HFF-Myc (cell line): ENCODE measurements at regions not wholly inside any gene's neighbourhood (a gene's known extent, or its start where the extent isn't known, plus 50 kb on each side); places are given as distances from the start of the nearest gene placed in this dataset.

Source experiments
- DNase-seq: peaks from one replicate; pipeline ENCODE4 v3.0.0-alpha.2; 2011; ENCODE audit warnings: low read depth; ENCODE audit errors: extremely low read depth
- H3K4me3 ChIP-seq: replicated peaks from 2 replicates; pipeline ENCODE4 v1.5.1; 2011; ENCODE audit warnings: low read depth, mild to moderate bottlenecking, control low read depth, low read length
- CTCF ChIP-seq: IDR thresholded peaks from 2 replicates; pipeline ENCODE4 v1.5.1; 2012; ENCODE audit warnings: mild to moderate bottlenecking, low read depth, low read length, control low read depth; ENCODE audit errors: missing control alignments

GRCh38 chr2:43103093-43103404 lies 123.4 kb downstream of the ZFP36L2 start:
- no peak for DNase-seq
- no peak for TF ChIP-seq CTCF

GRCh38 chr2:43102366-43103092 lies 123.9 kb downstream of the ZFP36L2 start:
- no peak for TF ChIP-seq CTCF
- no peak overlapping the region for H3K4me3 ChIP-seq
- DNase-seq: no peak

More at GRCh38 chr2:43103093-43103404, 123.4 kb downstream of the ZFP36L2 start:
- H3K4me3 ChIP-seq: no peak overlapping the region

- H3K4me3 ChIP-seq: no peak overlapping the region
- no peak for DNase-seq
- no peak for TF ChIP-seq CTCF
These were observed 124.7 kb downstream of the ZFP36L2 start for GRCh38 chr2:43101751-43102150.

GRCh38 chr2:43100883-43101662 lies 125.3 kb downstream of the ZFP36L2 start:
- TF ChIP-seq CTCF: no peak
- no peak for DNase-seq
- H3K4me3 ChIP-seq: no peak overlapping the region

- H3K4me3 ChIP-seq: no peak overlapping the region
- no peak for TF ChIP-seq CTCF
- no peak for DNase-seq
These were observed 126.0 kb downstream of the ZFP36L2 start for GRCh38 chr2:43100362-43100882.

- H3K4me3 ChIP-seq: no peak overlapping the region
These were observed 126.6 kb downstream of the ZFP36L2 start for GRCh38 chr2:43099797-43100196.

More at GRCh38 chr2:43099797-43100196, 126.6 kb downstream of the ZFP36L2 start:
- no peak for DNase-seq
- no peak for TF ChIP-seq CTCF
